Loucy (cell line): ENCODE measurements at regions not wholly inside any gene's neighbourhood (a gene's known extent, or its start where the extent isn't known, plus 50 kb on each side); places are given as distances from the start of the nearest gene placed in this dataset.

Experiments used
- EZH2phosphoT487 ChIP-seq: fragments of 200-600 bp; IDR thresholded peaks from 2 replicates; pipeline ENCODE4 v1.6.1; 2018; ENCODE audit warnings: antibody characterized with exemption, mild to moderate bottlenecking, moderate library complexity, borderline replicate concordance
- TF ChIP-seq, protein P1 (sequence below): fragments of 200-600 bp; sonication (generic); conservative IDR thresholded peaks from 2 replicates; pipeline ENCODE4 v1.5.1; 2014; ENCODE audit warnings: mild to moderate bottlenecking, antibody characterized with exemption, low read length

GRCh38 chr9:109590966-109591365 is 92.9 kb upstream of the PTPN3 start:
- TF ChIP-seq, protein P1, sequence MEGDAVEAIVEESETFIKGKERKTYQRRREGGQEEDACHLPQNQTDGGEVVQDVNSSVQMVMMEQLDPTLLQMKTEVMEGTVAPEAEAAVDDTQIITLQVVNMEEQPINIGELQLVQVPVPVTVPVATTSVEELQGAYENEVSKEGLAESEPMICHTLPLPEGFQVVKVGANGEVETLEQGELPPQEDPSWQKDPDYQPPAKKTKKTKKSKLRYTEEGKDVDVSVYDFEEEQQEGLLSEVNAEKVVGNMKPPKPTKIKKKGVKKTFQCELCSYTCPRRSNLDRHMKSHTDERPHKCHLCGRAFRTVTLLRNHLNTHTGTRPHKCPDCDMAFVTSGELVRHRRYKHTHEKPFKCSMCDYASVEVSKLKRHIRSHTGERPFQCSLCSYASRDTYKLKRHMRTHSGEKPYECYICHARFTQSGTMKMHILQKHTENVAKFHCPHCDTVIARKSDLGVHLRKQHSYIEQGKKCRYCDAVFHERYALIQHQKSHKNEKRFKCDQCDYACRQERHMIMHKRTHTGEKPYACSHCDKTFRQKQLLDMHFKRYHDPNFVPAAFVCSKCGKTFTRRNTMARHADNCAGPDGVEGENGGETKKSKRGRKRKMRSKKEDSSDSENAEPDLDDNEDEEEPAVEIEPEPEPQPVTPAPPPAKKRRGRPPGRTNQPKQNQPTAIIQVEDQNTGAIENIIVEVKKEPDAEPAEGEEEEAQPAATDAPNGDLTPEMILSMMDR = no peak
- TF ChIP-seq EZH2phosphoT487 = no peak
